ENCODE measurements at regions not wholly inside any gene's neighbourhood (a gene's known extent, or its start where the extent isn't known, plus 50 kb on each side); places are given as distances from the start of the nearest gene placed in this dataset.

DNA sequence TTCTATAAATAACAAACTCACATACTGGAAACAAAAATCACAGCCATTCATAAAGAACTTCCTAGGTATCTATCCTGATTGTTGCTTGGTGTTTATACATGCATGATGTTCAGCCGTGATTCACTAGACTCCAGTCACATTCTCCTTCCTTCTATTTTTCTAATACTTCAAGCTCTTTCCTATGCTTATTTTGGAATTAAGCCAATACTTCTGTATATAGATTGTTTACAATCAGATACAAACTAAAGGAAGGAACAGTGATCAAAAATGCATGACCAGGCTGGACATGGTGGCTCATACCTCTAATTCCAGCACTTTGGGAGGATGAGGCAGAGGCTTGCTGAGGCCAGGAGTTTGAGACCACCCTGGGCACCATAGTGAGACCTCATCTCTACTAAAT is 377.5 kb upstream of the IRAK1BP1 start:
- Histone ChIP-seq H3K79me2 (ENCODE audit: control insufficient read depth, insufficient read depth, low read length) (no peaks in the 10 kb centered on the region), H3K18ac (ENCODE audit: low read length) (no peak overlapping the region), H2BK5ac (ENCODE audit: low read length) (no peak overlapping the region), H2AK5ac (ENCODE audit: low read length) (no peak overlapping the region), H3K36me3 (ENCODE audit: control insufficient read depth, insufficient read depth, low read length) (no peaks in the 10 kb centered on the region), H3K79me1 (ENCODE audit: low read length) (no peaks in the 10 kb centered on the region), H3K23ac (ENCODE audit: low read length) (no peak overlapping the region), H2BK120ac (ENCODE audit: low read depth, low read length) (no peak overlapping the region), H4K8ac (ENCODE audit: low read depth, low read length) (no peak overlapping the region), H3K4me1 (ENCODE audit: control insufficient read depth, low read depth, low read length) (no peaks in the 10 kb centered on the region), H3K9ac (ENCODE audit: low read length) (no peak overlapping the region), H2BK15ac (replicated peaks; ENCODE audit: low read depth) (no peak overlapping the region), H3K4me3 (ENCODE audit: low read length) (no peak overlapping the region), H4K5ac (ENCODE audit: low read length) (no peak overlapping the region), H3K27me3 (ENCODE audit: insufficient read depth, low read length, poor library complexity) (no peaks in the 10 kb centered on the region), H3K56ac (ENCODE audit: low read length) (no peak overlapping the region), H3K4me2 (ENCODE audit: low read length) (no peak overlapping the region), H3K4ac (ENCODE audit: low read depth, low read length) (no peak overlapping the region), H3K27ac (ENCODE audit: low read depth, low read length) (no peak overlapping the region)
- no CpG with 5 or more reads among the region's 1 CpG for WGBS (ENCODE audit: extremely low coverage, insufficient coverage, low lambda C conversion rate)
- DNase-seq: no peak

DNA sequence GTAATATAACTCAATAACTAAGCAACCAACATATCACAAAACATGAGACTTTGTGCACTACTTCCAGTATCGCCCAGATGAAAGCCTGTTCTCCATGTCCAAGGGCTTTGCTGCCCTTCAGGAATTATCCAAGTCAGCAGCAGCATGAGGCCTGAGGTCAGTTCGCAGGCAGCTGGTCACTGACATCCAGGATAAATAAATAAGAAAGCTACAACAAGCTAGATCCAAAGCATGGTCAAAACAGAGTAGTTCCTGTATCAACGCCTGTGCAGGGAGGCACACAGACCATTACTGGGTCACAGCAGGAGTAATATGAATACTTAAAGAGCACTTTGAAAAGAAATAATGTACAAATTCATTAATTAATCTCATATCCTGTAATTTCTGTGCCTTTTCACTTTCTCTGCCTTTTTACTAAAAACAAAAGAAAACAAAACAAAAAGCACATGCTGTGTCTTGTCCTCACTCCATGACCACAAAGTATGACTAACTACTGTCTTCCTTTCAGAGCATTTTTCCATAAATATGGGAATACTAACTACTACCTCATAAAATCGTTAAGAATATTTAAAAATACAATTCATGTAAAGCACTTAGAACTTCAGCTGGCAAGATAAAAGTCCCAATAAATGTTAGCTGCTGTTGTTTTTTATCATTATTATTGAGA is 374.9 kb upstream of the IRAK1BP1 start:
- Histone ChIP-seq H3K27me3 (ENCODE audit: insufficient read depth, low read length, poor library complexity) (no peaks in the 10 kb centered on the region), H2BK15ac (replicated peaks; ENCODE audit: low read depth) (no peak overlapping the region), H3K4me1 (ENCODE audit: control insufficient read depth, low read depth, low read length) (no peaks in the 10 kb centered on the region), H3K18ac (ENCODE audit: low read length) (no peak overlapping the region), H4K5ac (ENCODE audit: low read length) (no peak overlapping the region), H2BK5ac (ENCODE audit: low read length) (no peak overlapping the region), H3K79me1 (ENCODE audit: low read length) (no peaks in the 10 kb centered on the region), H3K9ac (ENCODE audit: low read length) (no peak overlapping the region), H2AK5ac (ENCODE audit: low read length) (no peak overlapping the region), H3K79me2 (ENCODE audit: control insufficient read depth, insufficient read depth, low read length) (no peaks in the 10 kb centered on the region), H4K8ac (ENCODE audit: low read depth, low read length) (no peak overlapping the region), H3K4ac (ENCODE audit: low read depth, low read length) (no peak overlapping the region), H3K56ac (ENCODE audit: low read length) (no peak overlapping the region), H3K23ac (ENCODE audit: low read length) (no peak overlapping the region), H3K36me3 (ENCODE audit: control insufficient read depth, insufficient read depth, low read length) (no peaks in the 10 kb centered on the region), H3K27ac (ENCODE audit: low read depth, low read length) (no peak overlapping the region), H3K4me2 (ENCODE audit: low read length) (no peak overlapping the region), H2BK120ac (ENCODE audit: low read depth, low read length) (no peak overlapping the region), H3K4me3 (ENCODE audit: low read length) (no peak overlapping the region)
- no peak for DNase-seq
- WGBS (ENCODE audit: extremely low coverage, insufficient coverage, low lambda C conversion rate): 100% methylated on average over 1 of the region's 4 CpGs

DNA sequence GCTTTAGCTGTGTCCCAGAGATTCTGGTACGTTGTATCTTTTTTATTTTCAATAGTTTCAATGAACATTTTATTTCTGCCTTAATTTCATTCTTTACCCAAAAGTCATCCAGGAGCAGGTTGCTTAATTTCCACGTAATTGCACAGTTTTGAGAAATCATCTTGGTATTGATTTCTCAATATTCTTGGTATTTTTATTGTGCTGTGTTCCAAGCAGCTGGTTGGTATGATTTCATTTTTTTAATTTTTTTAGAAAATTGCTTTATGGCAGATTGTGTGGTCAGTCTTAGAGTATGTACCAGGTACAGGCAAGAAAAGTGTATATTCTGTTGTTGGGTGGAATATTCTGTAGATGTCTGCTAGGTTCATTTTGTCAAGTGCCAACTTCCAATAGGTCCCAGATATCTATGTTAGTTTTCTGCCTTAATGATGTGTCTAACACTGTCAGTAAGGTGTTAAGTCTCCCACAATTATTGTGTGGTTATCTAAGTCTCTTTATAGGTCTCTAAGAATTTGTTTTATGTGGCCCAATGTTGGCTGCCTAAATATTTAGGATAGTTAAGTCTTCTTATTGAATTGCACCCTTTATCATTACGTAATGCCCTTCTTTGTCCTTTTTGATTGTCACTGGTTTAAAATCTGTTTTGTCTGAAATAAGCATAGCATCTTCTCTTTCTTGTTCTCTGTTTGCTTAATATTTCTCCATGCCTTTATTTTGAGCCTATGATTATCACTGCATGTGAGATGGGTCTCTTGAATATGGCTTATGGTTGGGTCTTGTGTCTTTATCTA is 366.9 kb upstream of the IRAK1BP1 start:
- Histone ChIP-seq H4K8ac (ENCODE audit: low read depth, low read length) (no peak overlapping the region), H3K4me3 (ENCODE audit: low read length) (no peak overlapping the region), H4K5ac (ENCODE audit: low read length) (no peak overlapping the region), H3K4me1 (ENCODE audit: control insufficient read depth, low read depth, low read length) (no peaks in the 10 kb centered on the region), H3K9ac (ENCODE audit: low read length) (no peak overlapping the region), H2BK120ac (ENCODE audit: low read depth, low read length) (no peak overlapping the region), H3K27me3 (ENCODE audit: insufficient read depth, low read length, poor library complexity) (no peaks in the 10 kb centered on the region), H3K23ac (ENCODE audit: low read length) (no peak overlapping the region), H3K36me3 (ENCODE audit: control insufficient read depth, insufficient read depth, low read length) (no peaks in the 10 kb centered on the region), H3K4me2 (ENCODE audit: low read length) (no peak overlapping the region), H3K27ac (ENCODE audit: low read depth, low read length) (no peak overlapping the region), H2BK15ac (replicated peaks; ENCODE audit: low read depth) (no peak overlapping the region), H2BK5ac (ENCODE audit: low read length) (no peak overlapping the region), H3K18ac (ENCODE audit: low read length) (no peak overlapping the region), H3K79me2 (ENCODE audit: control insufficient read depth, insufficient read depth, low read length) (no peaks in the 10 kb centered on the region), H3K56ac (ENCODE audit: low read length) (no peak overlapping the region), H2AK5ac (ENCODE audit: low read length) (no peak overlapping the region), H3K4ac (ENCODE audit: low read depth, low read length) (no peak overlapping the region), H3K79me1 (ENCODE audit: low read length) (no peaks in the 10 kb centered on the region)
- no peak for DNase-seq
- WGBS (ENCODE audit: extremely low coverage, insufficient coverage, low lambda C conversion rate): no CpG with 5 or more reads among the region's 3 CpGs

DNA sequence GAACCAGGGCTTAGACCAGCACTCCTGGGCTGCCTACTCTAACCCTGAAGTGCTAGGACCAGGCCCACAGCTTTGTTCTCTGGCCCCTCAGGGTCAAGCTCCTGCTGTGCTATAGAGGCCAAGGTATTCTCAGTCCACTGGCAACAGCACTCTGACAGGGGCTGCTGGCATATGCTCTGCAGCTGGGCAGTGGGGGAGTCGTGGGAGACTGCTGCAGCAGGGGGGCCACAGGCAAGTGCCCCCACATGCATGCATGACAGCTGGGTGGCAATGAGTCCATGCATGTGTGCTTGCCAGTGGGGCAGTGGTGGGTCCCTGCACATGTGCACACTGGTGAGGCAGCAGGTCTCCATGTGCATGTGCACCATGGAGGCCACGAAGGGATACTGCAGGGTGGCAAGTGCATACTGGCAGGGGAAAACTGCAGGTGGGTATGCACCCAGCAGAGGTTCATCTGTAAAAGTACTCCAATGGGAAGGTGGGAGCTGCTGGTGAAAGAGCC is 364.9 kb upstream of the IRAK1BP1 start:
- no peak overlapping the region for H3K18ac ChIP-seq (ENCODE audit: low read length)
- no peak overlapping the region for H2BK15ac ChIP-seq (replicated peaks; ENCODE audit: low read depth)
- H3K79me1 ChIP-seq (ENCODE audit: low read length): no peaks in the 10 kb centered on the region
- H3K4me3 ChIP-seq (ENCODE audit: low read length): no peak overlapping the region
- no peak overlapping the region for H3K23ac ChIP-seq (ENCODE audit: low read length)
- no peak overlapping the region for H2BK5ac ChIP-seq (ENCODE audit: low read length)
- H3K27ac ChIP-seq (ENCODE audit: low read depth, low read length): no peak overlapping the region
- no peaks in the 10 kb centered on the region for H3K27me3 ChIP-seq (ENCODE audit: insufficient read depth, low read length, poor library complexity)
- no peak for DNase-seq
- no peak overlapping the region for H4K8ac ChIP-seq (ENCODE audit: low read depth, low read length)
- no peak overlapping the region for H3K9ac ChIP-seq (ENCODE audit: low read length)
- no peaks in the 10 kb centered on the region for H3K79me2 ChIP-seq (ENCODE audit: control insufficient read depth, insufficient read depth, low read length)
- H3K56ac ChIP-seq (ENCODE audit: low read length): no peak overlapping the region
- no peaks in the 10 kb centered on the region for H3K36me3 ChIP-seq (ENCODE audit: control insufficient read depth, insufficient read depth, low read length)
- H2BK120ac ChIP-seq (ENCODE audit: low read depth, low read length): no peak overlapping the region
- no peak overlapping the region for H4K5ac ChIP-seq (ENCODE audit: low read length)
- WGBS (ENCODE audit: extremely low coverage, insufficient coverage, low lambda C conversion rate): no CpG with 5 or more reads among the region's 2 CpGs
- no peaks in the 10 kb centered on the region for H3K4me1 ChIP-seq (ENCODE audit: control insufficient read depth, low read depth, low read length)
- H2AK5ac ChIP-seq (ENCODE audit: low read length): no peak overlapping the region
- H3K4me2 ChIP-seq (ENCODE audit: low read length): no peak overlapping the region
- no peak overlapping the region for H3K4ac ChIP-seq (ENCODE audit: low read depth, low read length)

DNA sequence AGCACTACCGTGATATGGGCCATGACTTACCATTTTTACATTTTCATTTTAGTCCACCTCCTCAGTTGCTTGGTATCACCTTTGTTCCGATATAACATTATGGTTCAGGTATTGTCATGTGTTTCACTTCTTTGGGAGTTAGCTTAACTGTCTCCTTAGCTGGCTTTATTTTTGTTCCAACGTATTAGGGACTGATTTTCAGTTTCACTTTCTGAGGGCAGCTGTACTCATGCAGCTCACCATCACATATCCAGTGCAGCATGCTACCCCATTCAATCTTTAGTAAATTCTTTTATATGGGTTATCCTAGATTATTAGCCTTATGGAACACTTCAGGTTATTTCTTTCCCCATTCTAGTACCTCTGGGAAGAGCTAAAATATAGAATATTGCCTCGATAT is 362.2 kb upstream of the IRAK1BP1 start:
- Histone ChIP-seq H3K4me2 (ENCODE audit: low read length) (no peak overlapping the region), H3K27ac (ENCODE audit: low read depth, low read length) (no peak overlapping the region), H3K23ac (ENCODE audit: low read length) (no peak overlapping the region), H4K5ac (ENCODE audit: low read length) (no peak overlapping the region), H3K36me3 (ENCODE audit: control insufficient read depth, insufficient read depth, low read length) (no peaks in the 10 kb centered on the region), H3K79me1 (ENCODE audit: low read length) (no peaks in the 10 kb centered on the region), H4K8ac (ENCODE audit: low read depth, low read length) (no peak overlapping the region), H3K18ac (ENCODE audit: low read length) (no peak overlapping the region), H3K4me1 (ENCODE audit: control insufficient read depth, low read depth, low read length) (no peaks in the 10 kb centered on the region), H2BK15ac (replicated peaks; ENCODE audit: low read depth) (no peak overlapping the region), H2BK120ac (ENCODE audit: low read depth, low read length) (no peak overlapping the region), H3K4me3 (ENCODE audit: low read length) (no peak overlapping the region), H3K79me2 (ENCODE audit: control insufficient read depth, insufficient read depth, low read length) (no peaks in the 10 kb centered on the region), H3K9ac (ENCODE audit: low read length) (no peak overlapping the region), H2BK5ac (ENCODE audit: low read length) (no peak overlapping the region), H3K56ac (ENCODE audit: low read length) (no peak overlapping the region), H3K27me3 (ENCODE audit: insufficient read depth, low read length, poor library complexity) (no peaks in the 10 kb centered on the region), H3K4ac (ENCODE audit: low read depth, low read length) (no peak overlapping the region), H2AK5ac (ENCODE audit: low read length) (no peak overlapping the region)
- no CpG with 5 or more reads among the region's 4 CpGs for WGBS (ENCODE audit: extremely low coverage, insufficient coverage, low lambda C conversion rate)
- DNase-seq: no peak
